ENCODE measurements at regions not wholly inside any gene's neighbourhood (a gene's known extent, or its start where the extent isn't known, plus 50 kb on each side); places are given as distances from the start of the nearest gene placed in this dataset.

DNA sequence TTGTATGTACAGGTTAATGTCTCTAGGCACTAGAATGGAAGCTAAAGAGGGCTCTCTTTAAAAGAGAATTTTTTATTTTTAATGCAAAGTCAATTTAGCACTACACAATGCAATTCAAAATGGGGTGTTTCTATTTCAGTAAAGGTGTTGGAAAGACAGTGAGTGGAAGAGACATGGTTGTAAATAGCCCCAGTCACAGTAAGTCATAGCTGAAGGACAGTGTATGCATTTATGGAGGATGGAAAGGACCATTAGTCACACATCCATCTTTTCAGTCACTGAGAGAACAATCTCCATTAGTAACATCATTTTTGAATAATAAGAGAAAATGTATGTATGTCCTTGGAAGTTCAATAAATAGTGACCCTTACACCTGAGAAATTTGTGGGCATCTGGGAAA, 148.0 kb downstream of the PDHA2 start:
- DNase-seq (ENCODE audit: low spot score) = no peak

GRCh38 chr4:95998311-95998710, 158.4 kb downstream of the PDHA2 start:
- no peak for DNase-seq (ENCODE audit: low spot score)

DNA sequence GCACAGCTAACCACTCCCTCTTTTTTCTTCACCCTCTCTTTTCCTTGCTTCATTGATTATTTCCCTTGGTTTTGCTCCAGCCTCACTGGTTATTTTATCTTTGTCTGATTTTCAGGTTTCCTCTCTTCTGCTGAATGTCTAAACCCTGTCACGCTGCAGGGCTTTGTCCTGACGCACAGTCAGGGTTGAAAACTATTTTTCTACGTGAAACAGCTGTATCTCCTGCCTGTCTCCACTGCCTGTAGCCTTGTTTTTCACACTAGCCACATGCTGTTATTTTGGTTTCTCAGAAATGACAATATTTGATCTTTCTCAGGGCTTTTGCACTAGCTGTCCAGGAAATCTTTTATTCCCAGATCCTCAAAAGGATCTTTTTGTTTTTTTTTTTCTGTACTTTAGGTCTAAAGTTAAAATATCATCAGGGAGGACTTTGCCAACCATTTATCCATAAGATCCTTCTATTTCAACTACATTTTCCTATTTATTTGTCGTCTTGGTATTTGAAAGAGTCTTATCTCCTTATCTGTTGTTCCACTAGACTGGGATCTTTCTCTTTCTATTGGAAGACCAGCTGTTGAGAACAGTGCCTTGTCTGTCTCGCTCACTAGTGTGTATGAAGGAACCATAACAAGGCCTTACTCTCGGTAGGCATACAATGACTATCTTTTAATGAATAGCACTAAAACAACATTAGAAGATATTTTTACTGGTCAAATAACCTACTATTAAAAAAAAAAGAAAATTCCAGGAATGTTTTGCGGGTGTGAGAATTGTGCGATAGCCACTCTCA, 164.3 kb downstream of the PDHA2 start:
- no peak for DNase-seq (ENCODE audit: low spot score)

- peak; percentile 60 for DNase-seq (ENCODE audit: low spot score)
These were observed 169.7 kb downstream of the PDHA2 start for GRCh38 chr4:96009427-96010119.

DNA sequence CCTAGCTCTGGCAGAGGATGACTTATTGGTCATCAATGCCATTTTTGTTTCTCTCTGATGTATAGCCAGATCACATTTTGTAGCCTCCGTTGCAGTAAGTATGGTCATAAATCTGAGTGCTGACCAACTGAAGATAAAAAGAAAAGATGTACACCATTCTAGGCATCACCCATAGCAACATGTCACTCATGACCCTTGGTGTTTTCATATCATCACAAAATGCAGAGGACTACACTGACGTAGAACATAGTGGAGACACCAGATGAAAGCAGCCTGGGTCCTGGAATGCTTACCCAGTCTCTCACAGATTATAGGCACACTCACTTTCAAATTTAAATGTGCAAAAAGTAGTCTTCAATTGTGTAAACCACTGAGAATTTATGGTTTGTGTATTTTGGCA, 172.8 kb downstream of the PDHA2 start:
- DNase-seq (ENCODE audit: low spot score) = no peak

DNA sequence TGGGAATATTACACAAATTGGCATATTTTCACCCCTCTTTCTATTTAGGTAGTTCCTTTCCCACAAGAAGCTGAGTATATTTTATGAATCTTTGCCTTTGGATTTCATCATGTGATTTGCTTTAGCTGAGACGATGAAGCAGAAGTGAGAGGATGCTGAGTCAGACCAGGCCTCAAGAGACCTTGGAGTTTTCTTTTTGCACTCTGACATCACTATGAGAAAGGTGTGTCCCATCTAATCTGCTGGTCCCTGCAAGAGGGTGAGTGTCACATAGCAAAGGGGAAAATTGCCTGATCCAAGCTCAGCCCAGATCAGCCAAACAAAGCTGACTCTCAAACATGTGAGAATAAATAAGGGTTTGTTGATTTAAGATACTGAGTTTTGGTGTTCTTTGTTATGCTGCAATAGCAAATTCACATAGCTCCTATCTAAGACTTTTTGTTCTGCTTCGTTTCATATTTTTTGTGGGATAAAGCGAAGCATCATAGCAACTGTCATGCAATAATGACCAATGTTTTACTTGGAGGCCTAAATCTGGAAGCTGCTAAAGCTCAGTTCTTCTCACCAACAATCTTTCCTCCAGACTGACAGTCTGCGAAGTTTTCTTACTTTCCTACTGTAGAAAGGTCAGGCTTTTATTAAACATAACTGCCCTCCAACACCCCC, 176.9 kb downstream of the PDHA2 start:
- DNase-seq (ENCODE audit: low spot score) = peak; percentile 63

DNA sequence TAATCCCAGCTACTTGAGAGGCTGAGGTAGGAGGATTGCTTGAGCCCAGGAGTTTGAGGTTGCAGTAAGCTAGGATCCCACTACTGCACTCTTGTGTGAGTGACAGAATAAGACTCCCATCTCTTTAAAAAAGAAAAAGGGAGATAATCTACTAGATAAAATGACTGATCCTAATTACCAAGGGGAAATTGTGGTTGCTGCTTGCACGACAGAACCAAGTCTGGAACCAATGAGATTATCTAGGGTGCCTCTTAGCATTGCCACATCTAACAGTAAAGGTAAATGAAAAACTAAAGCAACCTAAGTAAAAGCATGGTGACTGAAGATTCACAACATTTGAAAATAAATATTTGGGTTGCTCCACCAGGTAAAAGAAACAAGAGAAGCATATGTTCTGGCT, 185.1 kb downstream of the PDHA2 start:
- no peak for DNase-seq (ENCODE audit: low spot score)

DNA sequence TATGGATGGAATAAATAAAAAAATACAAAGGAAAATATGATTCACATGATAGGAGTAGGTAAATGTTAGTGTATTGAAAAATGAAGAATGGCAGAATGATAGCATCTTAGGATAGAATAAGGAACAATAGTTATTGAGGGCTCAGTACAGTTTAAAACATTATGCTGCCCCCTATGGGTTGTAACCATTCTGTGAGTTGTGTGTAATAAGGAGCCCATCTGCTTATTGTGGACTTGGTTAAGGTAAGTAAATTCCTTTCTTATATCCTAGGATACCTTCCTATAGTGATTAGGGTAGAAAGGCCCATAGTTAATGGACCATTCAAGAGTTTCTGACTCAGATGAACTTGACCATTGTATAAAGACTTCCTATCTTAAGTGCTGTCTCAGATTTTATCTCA, 195.8 kb downstream of the PDHA2 start:
- DNase-seq (ENCODE audit: low spot score) = no peak

DNA sequence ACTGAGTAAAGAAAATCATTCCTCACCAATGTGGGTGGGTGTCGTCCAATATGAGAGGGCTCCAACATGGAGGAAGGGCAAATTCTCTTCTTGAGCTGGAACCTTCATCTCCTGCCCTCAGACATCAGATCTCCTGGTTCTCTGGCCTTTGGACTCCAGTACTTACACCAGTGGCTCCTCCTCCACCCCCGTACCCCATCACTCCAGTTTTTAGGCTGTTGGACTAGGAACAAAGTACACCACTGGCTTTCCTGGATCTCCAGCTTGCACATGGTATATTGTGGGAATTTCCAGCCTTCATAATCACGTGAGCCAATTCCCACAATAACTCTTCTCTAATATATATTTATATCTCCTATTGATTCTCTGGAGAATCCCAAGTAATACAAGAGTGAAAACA, 196.9 kb downstream of the PDHA2 start:
- DNase-seq (ENCODE audit: low spot score) = no peak

- no peak for DNase-seq (ENCODE audit: low spot score)
These were observed 197.8 kb downstream of the PDHA2 start for GRCh38 chr4:96037705-96038104.

GRCh38 chr4:96039217-96039616, 199.3 kb downstream of the PDHA2 start:
- peak; percentile 2 for DNase-seq (ENCODE audit: low spot score)

GRCh38 chr4:96039803-96040436, 200.0 kb downstream of the PDHA2 start:
- DNase-seq (ENCODE audit: low spot score) = no peak

DNA sequence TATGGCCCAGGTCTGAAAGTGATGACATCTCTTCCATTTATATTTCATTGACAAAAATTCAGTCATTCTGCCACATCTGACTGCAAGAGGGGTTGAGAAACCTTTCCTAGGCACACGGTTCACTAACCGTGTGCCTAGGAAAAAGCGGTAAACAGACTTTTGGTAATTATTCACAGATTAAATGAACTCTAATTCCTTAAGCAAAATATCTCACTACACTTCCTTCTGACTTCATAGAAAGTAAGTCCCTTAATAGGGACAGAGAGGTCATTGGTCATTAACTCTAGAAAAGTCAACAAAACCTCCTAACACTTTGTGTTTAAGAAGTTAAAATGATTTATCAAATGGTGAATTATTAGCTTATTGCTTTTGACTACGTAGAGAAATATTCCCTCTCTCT, 205.1 kb downstream of the PDHA2 start:
- DNase-seq (ENCODE audit: low spot score) = no peak

- no peak for DNase-seq (ENCODE audit: low spot score)
These were observed 212.9 kb downstream of the PDHA2 start for GRCh38 chr4:96052827-96053226.

DNA sequence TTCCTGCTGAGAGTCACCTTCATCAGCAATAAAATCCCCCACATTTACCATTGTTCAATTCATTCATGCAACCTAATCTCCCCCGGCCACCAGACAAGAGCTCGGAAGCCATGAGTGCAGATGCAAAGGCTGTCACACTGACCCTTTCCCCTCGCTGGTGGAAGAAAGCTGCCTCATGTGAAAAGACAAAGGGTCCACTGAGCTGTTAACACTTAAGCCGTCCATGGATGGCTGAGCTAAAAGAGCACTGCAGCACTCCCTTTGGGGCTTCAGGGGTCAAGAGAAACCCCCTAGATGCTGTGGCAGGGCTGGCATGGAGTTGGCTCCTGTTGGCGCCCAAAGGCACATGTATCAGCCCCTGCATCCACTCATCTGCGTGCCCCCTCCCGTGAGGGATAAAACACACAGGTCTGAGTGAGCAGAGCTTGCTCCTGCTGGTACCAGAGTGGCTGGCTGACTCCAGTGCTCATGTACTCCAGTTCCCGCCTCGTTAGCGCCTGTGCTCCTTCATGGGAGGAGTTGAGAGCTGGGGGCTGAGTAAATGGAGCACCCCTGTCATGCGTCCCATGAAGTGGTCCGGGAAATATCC, 216.5 kb downstream of the PDHA2 start:
- no peak for DNase-seq (ENCODE audit: low spot score)

GRCh38 chr4:96063639-96064038, 223.7 kb downstream of the PDHA2 start:
- peak; percentile 1 for DNase-seq (ENCODE audit: low spot score)

DNA sequence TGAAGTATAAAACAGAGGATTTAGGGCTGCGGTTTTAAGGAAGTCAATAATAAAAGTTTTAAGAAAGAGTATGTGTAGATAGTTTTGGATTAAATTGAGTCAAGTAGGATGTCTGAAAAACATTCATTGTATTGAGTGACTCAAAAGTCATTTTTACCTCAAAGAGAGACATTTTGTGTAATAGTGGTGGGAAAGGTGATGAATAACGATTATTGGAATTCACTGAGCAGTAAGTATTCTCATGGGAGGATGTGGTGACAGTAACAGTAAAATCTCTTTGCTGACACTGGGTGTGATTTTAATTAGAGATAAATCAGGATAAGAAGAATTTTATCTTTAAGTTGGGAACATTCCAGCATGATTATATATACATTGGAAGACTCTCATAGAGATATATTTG, 233.6 kb downstream of the PDHA2 start:
- DNase-seq (ENCODE audit: low spot score) = no peak

GRCh38 chr4:96092151-96092705, 252.3 kb downstream of the PDHA2 start:
- no peak for DNase-seq (ENCODE audit: low spot score)

DNA sequence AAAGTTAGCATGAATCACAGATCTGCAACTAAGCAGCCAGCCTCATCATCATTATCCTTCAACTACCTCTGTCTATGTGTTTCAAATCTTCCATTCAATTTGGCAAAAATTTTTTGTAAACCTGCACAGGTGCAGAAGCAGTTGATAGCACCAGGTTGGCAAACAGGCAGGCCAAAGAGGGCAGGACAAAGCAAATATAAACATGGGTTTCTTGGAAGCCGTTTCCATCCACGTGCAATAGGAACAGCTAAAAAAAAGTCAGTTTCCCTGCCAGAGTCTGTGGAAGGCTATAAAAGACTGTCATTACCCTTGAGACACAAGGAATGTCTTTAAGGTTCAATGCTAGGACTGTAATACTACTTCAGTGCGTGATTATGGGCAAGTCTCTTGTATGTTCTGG, 253.2 kb downstream of the PDHA2 start:
- no peak for DNase-seq (ENCODE audit: low spot score)

DNA sequence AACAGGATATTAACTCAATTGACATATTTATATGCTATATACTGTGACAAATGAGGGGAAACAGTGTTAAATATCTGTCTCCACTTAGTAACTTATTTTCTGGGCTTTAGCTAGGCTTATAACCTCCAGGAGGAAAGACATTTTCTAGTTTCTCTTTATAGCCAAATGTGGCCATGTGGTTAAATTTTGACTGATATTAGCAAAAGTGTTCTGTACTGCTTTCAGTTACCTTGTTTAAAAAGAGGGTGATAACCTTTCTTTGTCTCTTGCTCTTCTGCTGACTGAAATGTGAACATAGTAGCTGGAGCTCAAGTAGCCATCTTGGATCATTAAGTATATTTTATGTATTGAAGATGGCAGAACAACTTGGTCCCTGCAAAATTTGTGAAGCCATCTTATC, 253.7 kb downstream of the PDHA2 start:
- no peak for DNase-seq (ENCODE audit: low spot score)

GRCh38 chr4:96094183-96094582, 254.3 kb downstream of the PDHA2 start:
- DNase-seq (ENCODE audit: low spot score) = no peak
